GM18520 (cell line): ENCODE measurements at regions not wholly inside any gene's neighbourhood (a gene's known extent, or its start where the extent isn't known, plus 50 kb on each side); places are given as distances from the start of the nearest gene placed in this dataset.

Experiments
- ATAC-seq: cut with Tn5 transposase; IDR thresholded peaks from one replicate; pipeline ENCODE4 v1.9.1; 2021; ENCODE audit not compliant: unreplicated experiment

DNA sequence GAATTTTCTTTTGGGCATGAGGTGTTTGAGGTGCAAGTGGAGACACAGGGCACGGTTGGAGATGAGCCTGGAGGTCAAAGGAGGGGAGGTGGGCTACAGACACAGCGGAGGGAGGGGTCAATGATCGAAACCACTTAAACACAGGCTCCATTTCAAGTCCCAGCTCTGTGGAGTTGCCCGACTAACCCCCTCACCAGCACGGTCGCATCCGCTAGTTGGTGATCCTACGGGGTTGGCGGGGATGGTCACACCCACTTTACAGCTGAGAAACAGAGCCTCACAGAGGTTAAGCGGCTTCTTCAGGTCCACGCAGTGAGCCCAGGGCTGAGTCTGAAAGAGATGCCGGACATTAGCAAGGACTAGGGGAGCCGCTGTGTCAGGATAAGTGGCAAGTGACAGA is 60.1 kb upstream of the RUNX3 start:
- no peak for ATAC-seq

DNA sequence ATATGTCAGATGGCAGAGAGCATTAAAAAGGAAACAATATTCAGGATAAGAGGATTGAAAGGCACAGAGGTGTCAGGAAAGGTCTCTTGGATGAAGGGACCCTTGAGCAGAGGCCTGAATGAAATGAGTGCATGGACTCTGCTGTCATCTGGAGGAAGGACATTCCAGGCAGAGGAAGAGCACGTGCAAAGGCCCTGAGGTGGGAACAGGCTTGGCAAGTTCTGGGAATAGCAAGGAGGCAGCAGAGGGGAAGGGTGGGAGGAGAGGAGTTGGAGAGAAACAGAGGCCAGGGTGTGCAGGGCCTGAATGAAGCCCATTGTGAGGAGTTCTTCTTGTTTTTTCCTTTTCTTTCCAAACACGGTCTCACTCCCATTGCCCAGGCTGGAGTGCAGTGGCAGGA is 59.0 kb upstream of the RUNX3 start:
- ATAC-seq = no peak

DNA sequence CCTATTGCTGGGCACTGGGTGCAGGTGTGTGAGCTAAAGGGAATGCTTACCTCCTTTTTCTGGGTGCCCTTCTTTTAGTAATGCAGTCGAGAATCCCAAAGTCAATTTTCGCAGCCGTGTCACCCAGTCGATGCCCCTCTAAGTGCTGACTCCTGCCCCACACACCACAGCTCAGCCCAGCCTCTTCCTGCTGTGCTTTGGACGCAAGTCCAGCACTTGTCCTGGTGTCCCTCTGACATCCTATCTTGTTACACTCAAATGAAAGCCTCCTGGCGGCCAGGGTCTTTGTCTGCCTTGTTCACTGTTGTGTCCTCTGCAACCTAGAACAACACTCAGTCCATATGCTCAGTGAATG is 58.5 kb upstream of the RUNX3 start:
- no peak for ATAC-seq

DNA sequence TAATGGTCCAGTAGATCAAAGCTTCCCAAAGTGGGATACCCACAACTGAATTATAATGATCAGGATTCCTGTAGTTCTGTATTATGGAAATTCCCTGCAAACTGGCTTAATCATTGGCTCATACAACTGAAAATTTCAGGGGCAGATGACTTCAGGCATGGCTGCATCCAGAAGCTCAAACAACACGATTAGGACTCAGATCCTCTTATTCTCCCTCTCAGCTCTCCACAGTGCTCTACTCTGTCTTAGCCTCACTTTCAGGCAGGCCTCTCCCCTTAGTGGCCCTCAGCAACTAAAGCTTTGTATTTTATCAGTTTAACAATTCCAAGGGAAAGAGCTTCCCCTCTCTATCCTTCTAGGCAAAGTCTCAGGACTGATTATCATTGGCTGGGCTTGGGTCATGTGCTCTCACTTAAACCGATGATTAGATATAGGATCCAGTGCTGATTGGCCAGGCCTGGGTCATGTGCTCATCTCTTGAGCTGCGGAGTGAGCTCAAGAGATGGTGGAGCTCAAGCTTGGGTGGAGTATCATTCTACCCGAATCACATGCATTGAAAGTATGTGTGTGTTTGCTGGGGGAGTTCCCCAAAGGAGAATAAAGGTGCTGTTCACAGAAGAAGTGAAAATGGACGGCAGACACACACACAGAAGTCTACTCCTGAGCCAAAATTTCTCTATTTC is 57.9 kb upstream of the RUNX3 start:
- ATAC-seq = peak; percentile 74

DNA sequence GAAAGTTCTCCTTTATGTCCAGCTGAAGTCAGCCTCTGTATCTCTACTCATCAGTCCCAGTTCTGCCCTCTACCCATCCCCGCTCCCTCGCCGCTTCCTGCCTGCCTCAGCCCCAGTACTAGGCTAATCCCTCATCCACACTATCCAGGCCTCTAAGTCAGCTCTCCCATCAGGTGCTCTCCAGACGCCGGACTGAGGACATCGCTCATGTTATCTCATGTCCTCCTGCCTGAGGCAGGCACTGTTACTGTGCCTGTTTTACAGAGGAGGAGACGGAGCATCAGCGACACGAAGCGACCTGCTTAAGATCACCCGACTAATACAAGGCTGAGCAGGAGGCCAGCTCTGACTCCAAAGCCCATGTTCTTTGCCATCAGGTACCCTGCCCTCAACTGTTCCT is 57.3 kb upstream of the RUNX3 start:
- ATAC-seq = no peak

DNA sequence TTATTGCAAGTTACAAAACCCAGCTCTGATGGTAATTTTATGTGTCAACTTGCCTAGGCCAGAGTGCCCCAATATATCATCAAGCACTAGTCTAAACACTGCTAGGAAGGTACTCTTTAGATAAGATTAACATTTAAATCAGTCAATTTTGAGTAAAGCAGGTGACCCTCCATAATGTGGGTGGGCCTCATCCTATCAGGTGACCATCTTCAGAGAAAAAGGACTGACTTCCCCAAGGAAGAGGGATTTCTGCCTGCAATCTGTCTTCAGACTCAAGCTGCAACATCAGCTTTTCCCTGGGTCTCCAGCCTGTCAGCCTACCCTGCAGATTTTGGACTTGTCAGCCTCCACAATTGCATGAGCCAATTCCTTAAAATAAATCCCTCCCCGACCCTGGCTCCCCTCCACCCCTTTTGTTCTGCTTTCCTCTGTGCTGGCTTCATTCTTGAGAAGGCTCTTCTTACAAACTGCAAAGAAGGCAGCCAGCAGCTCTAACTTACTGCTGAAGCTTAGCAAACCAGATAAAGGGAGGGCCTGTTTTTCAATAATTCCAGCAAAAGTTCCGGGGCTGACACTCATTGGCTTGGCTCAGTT is 56.4 kb upstream of the RUNX3 start:
- no peak for ATAC-seq

DNA sequence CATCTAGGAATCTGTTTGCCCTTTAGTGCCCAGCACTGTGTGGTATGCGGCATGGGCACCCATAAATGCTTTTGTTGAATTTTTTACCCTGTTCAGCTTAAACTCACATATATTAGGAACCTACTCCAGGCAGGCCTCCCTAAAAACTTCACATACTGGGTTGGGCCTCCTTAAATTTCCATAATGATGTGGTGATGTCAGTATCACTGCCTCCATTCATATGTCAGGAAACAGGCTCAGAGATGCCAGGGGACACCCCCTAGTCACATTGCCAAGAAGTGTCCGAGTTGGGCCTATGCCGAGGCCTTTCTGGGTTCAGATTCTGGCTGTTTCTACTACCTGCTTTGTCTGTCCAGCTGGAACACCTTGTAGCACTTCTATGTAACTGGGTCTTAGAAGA is 55.7 kb upstream of the RUNX3 start:
- ATAC-seq = no peak

DNA sequence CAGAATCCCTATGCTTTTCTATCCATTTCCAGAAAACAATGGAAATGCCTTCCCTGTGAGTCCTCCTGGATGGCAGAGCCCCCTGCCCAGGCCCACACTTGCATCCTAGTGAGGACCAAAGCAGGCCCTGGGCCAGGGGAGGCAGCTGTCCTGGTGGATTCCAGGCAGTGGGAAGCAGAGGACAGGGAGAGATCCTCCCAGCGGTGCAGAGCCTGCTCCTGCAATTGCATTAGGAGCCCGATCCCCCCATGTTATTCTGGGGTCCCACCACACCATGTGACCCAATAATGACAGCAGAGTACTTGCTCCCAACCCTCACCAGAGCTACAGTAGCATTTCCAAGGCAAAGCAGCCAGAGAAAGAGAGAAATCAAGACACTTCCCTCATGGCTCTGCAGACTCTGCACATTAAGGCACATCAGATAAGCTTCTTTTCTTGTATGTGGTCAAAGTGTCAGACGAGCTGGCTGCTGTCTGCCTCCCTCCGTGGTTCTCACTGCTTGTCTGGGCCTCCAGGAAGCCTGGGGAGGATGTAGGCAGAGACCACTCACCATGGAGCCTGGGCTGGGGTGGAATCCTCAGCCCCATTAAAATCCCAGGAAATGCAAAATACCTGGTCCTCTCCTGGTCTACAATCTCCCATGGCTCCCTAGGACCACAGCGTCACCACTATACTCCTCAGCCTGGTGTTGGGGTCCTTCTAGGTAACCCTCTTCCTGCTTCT is 54.9 kb upstream of the RUNX3 start:
- no peak for ATAC-seq

DNA sequence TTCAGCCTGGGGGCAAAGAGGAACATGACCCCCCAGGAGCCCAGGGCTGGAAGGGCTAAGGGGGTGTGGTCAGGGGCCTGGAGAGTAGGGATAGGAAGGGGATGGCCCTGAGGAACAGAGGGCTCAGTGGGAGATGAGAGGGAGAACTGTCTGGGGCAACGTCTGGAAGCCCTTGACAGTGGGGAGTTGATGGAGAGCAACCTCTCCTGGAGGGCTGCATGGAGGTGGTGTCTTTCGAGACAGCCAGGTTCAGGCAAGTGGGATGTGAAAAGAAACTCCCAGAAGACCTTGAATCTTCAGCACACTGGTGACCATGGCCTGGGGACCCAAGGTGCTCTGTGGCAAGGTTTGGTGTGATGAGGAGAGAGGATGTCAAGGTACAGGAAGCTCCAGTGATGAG is 54.2 kb upstream of the RUNX3 start:
- ATAC-seq = no peak

DNA sequence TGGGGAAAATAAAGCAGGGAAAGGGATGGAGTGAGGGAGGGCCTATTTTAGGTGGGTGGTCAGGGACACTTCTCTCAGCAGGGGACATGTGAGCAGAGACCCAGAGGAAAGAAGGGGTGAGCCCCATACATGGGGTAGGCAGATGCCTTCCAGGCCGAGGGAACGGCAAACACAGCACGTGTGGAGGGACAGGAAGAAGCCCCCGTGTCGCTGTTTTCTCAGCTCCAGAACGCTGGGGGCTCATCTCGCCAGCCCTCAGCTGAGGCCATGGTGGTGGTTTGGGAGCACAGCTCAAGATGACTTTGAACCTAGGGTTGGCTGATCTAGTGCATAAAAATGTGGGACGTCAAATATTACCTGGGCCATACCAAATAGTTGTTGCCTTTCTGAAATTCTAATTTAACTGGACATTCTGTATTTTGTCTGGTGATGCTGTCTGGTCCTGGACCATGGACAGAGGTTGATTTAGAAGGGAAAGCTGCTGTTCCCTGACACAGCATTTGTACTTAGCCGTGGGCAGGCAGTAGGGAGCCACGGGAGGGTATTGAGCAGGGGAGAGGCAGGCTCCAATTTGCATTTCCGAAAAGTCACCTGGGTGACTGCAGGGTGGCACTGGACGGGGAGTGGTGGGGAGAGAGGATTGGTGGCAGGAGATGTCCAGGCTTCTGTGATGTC is 53.1 kb upstream of the RUNX3 start:
- no peak for ATAC-seq

DNA sequence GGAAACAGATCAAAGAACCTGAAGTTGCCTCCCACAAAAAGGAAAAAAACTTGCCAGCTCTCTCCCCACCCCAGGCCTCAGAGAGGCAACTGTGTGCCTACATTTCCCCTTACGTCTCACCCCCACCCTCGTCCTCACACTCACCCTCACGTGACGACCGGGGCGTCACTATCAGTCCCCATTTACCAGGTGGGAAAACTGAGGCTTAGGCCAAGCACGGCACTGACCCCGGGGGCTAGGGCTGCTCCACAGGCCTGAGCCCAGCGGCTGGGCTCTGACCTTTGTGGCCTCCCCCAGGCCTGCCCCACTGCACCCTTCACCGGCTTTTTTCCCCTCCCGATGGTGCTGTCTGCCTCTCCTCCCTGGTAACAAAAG is 51.5 kb upstream of the RUNX3 start:
- no peak for ATAC-seq

DNA sequence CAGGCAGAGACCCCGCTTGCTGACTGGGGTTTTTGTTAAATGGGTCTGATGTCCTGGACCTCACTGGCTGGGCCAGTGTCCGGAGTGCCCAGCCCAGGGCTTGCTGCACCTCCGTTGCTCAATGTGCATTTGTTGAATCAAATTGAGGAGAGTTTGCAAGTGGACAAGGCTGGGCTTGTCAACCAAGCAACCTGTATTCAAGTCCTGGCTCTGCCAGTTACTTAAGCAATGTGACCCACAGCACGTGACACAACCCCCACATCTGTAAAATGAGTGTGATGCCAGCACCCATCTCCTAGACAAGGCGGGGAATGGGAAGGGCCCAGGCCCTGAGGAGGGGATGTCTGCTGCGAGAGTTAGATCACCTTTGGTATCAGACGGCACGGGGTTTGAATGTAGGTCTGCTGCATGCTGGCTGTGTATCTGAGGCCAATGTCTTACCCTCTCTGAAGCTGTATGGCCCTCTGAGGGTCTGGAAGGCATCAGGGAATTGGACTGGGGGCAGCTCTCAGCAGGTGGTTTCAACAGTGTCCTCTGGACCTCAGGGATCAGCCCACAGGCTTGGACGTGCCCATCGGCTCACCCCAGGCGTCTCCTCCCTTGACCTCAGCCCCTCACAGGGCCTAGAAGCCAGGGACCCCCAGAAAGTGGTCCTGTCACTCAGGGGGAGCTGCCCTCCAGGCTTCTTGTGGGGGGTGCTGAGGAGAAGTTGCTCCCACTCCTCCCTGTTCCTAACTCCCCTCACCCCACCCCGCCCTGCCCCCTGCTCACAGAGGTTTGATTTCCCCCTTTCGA is 51.0 kb upstream of the RUNX3 start:
- no peak for ATAC-seq
